NCI-H226 (cell line): ENCODE measurements at regions not wholly inside any gene's neighbourhood (a gene's known extent, or its start where the extent isn't known, plus 50 kb on each side); places are given as distances from the start of the nearest gene placed in this dataset.

Experiments
- DNase-seq: peaks from one replicate; pipeline ENCODE4 v3.0.0-alpha.2; 2015

DNA sequence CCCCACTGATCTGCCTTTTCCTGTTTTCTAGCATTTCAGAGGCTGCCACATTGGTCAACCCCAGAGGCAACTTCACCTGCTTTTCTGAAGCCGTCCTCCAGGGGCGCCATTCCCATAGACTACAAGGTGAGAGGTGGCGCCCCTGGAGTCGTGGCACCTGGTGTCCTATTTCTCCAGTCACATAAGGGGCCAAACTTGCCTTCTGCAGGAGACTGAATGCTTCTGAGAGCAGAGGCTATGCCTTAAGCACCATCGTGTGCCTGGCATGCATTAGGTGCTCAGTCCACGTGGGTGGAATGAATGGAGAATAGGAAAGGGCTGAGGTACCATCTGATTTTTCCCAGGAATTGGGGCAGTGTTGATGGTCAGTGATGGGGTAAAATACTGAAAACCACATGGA, 164.8 kb downstream of the HAPSTR1 start:
- DNase-seq = no peak

DNA sequence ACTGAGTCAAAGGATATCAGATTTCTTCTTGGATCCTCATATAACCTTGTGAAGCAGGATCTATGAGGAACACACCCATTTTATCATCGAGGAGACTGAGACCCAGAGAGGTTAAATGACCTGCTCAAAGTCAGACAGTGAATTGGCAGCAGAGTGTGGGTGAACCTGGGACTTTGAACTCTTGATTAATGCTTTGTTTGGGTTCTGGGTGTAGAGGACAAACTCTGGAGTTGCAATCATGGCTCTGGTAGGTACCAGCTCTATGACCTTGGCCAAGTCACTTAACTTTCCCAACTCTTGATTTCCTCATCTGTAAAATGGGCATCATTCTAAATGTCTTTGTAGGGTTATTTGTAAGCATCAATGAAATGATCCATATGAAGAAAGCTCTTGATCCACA, 166.4 kb downstream of the HAPSTR1 start:
- DNase-seq = no peak

DNA sequence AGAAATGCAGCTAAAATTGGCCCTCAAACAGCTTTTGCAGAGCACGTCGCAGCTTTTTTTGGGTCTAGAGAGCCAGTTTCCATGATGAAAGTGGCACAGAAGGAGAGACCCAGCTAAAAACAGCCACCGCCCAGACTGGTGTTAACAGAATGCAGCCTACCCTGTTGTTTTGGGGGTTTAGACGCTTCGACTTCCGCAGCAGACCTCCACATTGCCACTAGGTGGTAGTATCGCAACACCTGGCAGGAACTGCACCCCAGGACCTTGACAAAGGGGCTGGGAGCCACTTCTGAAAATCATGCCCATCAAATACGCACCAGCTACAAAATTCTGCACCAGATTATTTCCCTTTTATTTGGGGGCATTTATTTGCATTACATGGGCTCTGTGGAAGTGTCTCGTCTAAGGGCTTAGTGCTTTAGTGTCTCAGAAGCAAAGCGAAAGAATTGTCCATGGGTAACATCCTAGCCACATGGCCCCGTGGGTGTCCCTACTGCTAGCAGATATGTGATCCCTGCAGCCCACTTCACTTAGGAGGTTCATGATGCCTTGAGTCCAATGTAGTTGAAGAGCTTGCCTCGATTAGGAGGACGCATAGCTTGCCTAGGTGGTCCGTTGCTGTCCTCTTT, 167.1 kb downstream of the HAPSTR1 start:
- DNase-seq = peak; percentile 10

DNA sequence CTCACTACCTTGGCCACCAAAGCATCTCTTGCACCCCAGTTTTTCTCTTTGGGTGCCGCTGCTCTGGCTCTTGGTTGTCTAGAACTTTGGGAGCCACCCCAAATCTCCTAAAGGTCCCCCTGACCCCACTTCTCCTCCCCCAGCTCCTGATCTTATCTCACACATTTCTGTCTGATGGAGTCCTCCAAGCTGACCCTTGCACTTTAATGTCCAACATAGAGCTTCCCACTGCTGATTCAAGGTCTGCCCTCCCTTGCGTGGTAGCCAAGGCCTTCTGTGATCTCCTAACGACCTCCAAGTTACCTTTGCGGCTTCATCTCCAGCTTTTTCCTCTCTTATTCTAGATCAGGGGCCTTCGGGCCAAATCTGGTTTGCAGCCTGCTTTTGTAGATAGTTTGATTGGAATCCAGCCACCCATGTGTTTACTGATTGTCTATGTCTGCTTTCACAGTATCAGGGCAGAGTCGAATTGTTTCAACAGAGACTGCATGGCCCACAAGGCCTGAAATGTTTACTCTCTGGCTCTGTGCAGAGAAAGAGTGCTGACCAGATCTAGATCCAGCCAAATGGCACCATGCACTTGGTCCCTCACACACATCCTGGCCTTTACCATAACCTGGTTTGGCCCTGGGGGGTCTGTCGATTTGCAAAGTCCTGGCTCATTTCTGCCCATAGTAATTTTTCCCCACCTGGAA, 168.6 kb downstream of the HAPSTR1 start:
- no peak for DNase-seq

- DNase-seq = no peak
These were observed 169.2 kb downstream of the HAPSTR1 start for GRCh38 chr16:9260666-9261065.

- DNase-seq = no peak
These were observed 169.9 kb downstream of the HAPSTR1 start for GRCh38 chr16:9261376-9261775.

DNA sequence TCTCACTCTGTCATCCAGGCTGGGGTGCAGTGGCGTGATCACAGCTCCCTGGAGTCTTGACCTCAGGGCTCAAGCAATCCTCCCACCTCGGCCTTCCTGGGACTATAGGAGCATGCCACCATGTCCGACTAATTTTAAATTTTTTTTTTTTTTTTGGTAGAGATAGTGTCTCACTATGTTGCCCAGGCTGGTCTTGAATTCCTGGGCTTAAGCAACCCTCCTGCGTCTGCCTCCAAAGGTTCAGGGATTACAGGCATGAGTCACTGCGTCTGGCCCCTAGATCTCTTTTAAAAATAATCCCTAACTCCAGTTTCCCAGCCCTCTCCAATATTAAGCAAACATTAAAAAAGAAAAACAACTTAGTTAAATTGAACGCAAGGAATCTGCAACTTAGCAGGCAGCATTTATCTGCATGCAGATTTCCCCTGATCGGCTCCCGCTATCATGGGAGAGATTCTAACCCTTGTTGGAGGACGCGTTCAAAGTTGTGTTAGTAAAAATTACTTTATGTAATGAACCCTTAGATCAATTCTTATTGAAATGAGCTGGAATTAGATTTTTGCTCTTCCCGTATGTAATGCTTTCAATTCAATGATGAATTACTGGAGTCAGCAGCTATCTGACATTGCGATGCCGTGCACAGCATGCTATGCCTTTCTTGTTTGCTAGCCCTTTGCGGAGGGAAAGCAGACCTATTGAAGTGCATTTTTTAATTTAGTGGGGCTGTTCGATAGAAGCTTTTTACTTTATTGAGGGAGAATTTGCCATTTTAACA, 171.7 kb downstream of the HAPSTR1 start:
- DNase-seq = no peak

GRCh38 chr16:9264067-9264466, 172.6 kb downstream of the HAPSTR1 start:
- DNase-seq = no peak

DNA sequence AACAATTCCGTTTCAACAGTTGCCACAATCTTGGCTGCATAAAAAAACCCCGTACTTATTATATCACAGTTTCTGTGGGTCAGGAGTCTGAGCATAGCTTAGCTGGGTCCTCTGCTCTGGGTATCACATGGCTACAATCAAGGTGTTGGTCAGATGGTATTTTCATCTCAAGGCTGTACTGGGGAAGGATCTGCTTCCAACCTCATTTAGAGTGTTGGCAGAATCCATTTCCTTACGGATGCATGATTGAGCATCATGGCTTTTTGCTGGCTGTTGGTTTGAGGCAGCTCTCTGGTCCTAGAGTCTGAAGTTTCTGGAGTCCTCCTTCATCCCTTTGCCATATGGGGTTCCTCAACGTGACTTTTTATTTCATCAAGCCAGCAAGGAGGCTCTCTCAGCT, 177.0 kb downstream of the HAPSTR1 start:
- DNase-seq = no peak

GRCh38 chr16:9270424-9270823, 179.0 kb downstream of the HAPSTR1 start:
- no peak for DNase-seq

DNA sequence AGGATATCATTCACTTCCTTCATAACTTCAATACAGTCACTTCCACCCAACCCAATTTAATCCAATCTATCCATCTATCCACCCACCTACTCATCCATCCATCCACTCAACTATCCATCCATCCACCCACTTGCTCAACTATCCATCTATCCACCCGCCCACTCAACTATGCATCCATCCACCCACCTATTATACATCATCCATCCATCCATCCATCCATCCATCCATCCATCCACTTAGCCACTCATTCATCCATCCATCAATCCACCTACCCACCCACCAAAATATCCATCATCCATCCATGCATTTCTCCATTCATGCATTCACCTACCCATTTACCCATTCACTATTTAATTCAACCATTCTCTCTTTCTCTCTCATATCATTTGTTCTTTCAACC, 179.5 kb downstream of the HAPSTR1 start:
- no peak for DNase-seq

DNA sequence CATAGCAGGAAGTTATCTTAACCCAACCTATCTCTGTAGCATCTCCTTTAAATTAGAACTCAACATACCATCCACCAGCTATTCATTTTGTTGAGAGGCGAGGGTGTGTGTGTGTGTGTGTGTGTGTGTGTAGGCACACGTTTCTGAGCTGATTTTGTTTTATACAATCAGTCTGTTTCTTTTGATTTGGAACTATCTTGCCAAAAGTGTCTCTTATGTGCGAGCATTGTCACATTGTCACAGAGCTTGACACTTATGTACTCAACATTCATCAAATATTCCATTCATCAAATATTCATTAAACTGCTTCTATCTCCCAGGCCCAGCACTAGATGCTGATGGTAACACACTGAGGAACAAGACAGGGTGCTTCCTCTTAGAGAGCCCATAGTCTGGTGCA, 180.4 kb downstream of the HAPSTR1 start:
- no peak for DNase-seq

- no peak for DNase-seq
These were observed 183.9 kb downstream of the HAPSTR1 start for GRCh38 chr16:9275377-9275776.

DNA sequence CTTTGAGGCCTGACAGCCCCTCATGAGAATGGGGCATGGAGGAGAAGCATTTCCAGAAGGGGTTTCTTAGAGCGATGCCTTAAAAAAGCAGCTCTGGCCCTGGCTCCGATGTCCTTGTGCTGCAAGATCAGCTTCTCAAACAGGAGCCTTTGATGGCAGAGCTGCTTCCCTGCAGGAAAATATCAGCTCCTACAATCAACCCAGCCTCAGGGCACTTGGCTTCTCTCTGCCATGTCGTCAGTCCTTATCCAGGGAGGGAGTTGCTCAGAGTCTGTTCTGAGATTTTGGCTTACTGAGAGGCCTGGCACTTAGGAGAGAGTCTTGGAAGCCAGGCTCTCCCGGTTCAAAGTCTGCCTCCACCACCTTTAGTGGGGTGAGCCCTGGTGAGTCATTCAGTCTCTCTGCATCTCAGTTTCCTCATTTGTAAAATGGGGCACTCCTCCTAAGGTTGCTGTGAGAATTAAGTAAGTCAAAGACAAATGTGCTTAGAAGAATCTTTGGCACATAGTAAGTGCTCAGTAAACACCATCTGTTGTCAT, 184.4 kb downstream of the HAPSTR1 start:
- DNase-seq = no peak

DNA sequence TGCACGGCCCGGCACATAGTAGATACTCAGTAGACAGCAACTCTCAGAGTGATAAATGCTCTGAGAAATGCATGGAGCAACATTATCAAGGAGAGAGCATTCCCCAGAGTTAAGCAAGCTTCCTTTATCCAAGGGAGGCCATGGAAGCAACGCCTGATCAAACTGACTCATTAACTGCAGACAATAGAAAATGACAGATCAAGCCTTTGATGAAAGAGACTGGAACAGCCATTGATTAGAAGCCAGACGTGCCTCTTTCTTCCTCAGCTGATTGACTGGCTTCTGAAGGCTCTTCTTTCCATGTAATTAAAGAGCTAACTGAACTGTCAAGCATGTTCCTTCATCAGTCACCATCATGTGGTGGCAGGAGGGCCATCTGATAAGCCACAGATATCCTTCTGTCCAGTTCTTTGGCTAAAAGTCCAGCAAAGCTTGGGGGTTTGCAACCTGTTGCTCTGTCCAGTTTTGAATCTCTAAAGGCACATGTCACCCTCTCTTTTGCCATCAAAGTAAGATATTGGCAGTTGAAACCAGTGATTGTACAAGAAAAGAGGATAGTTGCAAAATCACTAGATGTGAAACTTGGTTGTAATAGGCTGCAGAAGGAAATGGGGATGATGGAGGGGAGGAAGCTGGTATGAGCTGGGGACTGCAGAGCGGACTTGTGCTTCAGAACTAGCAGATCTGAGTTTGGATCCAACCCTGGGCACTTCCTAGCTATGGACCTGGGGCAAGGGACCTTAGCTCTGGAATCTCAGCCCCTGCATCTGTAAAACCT, 188.0 kb downstream of the HAPSTR1 start:
- DNase-seq = no peak

DNA sequence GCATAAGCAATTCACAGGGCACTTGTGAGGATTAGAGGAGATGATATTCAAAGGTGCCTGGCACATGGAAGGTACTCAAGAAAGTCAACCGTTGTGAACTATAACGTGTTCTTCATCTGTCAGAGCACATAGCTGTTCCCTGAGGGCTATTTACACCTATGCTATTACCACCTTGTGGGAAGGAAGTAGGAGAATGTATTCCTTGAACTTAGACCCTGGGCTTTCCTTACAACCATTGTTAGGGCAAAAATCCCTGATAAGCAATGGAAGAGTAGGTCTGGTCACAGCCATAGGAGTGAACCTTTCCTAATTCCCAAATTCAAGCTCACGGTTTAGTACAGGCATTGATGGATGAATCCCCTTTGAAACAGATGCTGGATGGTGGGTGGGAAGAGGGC, 188.6 kb downstream of the HAPSTR1 start:
- DNase-seq = no peak

- DNase-seq = no peak
These were observed 195.5 kb downstream of the HAPSTR1 start for GRCh38 chr16:9286930-9287329.

DNA sequence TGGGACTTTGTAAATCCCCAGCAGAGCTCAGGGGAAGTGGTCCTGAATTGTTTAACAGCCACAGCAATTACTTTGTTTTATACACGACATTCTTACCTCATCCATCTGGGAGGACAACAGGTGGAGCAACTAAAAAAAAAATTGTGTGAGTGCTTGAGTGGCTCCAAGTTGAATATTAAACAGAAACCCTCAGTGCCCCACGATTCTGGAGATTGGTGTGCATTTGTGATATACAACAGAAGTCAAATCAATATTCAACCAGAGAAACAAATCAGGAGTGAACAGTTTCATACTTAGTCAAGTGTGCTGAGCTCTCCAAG, 204.8 kb downstream of the HAPSTR1 start:
- DNase-seq = no peak

DNA sequence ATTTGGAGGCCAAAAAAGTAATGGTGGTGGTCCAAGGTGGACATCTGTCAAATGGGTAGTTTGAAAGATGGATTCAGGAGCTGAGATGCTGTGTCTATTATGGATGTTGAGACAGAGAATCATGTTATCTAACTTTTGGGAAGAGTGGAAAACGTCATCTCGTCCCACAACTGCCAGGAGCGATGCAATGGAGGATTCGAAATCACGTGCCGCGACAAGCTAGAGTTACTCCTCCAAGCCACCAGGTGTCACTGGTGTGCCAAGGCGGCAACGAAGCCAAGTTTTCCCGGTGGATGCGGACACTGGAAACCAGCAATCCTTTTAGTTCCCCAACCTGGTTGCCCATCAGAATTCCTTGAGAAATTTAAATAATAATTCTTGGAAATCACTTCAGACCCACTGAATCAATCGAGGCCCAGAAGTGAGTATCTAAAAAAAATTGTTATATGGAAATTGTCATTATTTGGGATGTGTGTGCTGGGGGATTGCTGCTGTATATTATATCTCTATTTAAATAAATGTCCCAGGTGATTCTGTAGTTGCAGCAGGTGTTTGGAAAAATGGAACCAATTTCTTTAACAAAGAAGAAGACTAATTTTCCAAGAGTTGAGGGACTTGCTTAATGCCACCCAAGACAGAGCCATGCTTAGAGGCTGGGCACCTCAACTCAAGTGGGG, 206.1 kb downstream of the HAPSTR1 start:
- no peak for DNase-seq

GRCh38 chr16:9300252-9300651, 208.8 kb downstream of the HAPSTR1 start:
- DNase-seq = no peak

DNA sequence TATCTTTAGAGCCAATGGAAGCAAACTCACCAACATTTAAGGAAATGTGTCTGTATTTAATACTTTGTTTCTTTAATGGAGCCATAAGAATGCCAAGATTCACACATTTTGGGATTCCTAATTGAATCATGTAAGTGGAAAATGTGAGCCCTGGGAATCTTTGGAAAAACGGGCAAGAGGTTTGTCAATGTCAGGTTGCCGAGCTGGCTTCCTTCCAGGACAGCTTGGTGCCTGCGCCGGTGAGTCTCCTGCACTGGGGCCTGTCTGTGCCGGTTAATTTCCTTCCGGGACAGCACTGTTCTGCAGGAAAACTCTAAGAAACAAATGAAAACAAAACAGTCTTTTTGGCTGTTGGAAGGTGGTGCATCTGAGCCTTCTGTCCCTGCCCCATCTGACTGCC, 210.6 kb downstream of the HAPSTR1 start:
- DNase-seq = no peak

DNA sequence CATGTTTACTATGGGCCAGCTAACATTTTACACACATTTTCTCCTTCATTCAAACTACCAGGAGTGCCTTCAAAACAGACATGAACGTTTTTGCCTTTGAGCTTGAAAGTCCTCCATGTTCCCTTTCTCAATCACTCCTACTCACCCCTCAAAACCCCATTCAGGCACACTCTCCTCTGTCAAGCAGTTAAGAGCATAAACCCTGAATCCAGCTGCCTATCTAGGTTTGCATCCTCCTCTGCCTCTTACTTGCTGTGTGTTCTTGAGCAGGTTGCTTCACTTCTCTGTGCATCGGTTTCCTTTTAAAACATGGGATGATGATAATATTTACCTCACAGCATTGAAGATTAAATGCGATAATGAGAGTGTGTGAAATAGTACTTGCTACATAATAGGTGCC, 215.3 kb downstream of the HAPSTR1 start:
- no peak for DNase-seq

DNA sequence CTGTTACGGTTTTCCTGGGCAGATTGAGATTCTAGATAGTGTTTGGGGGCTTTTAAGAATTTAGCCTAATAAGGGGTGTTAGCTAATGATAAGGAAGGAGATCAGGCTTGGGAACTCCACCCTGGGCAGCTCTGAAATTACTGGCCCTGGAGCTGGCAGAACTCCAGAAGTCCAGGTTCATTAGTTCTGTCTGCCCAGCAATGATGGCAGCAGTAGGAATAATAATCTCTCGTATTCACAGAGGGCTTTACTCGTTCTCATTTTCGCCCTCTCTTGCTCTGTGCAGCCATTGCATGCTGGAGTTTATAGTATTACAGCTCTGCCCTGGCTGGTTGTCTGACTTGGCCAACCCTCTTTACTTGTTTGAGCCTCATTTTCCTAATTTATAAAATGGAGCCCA, 216.0 kb downstream of the HAPSTR1 start:
- DNase-seq = no peak
